ENCODE measurements at regions not wholly inside any gene's neighbourhood (a gene's known extent, or its start where the extent isn't known, plus 50 kb on each side); places are given as distances from the start of the nearest gene placed in this dataset.

- H3K4me3 ChIP-seq (ENCODE audit: low read depth, low read length, poor library complexity, severe bottlenecking): no peak overlapping the region
- peaks cover 6% of the 10 kb centered on the region for H3K27me3 ChIP-seq (replicated peaks; ENCODE audit: insufficient read depth, low read depth, low read length, poor library complexity)
- no peaks in the 10 kb centered on the region for H3K36me3 ChIP-seq (ENCODE audit: insufficient read depth, low read length, poor library complexity, severe bottlenecking)
- H3K27ac ChIP-seq (ENCODE audit: low read depth, low read length, poor library complexity, severe bottlenecking): no peak overlapping the region
- TF ChIP-seq CTCF (conservative IDR thresholded peaks at IDR 0.05; ENCODE audit: low read depth, low read length): no peak
- TF ChIP-seq EZH2 (IDR thresholded peaks at IDR 0.05; ENCODE audit: borderline replicate concordance, low read depth, low read length, poor library complexity, severe bottlenecking): no peak
- ChIA-PET POLR2A (ENCODE audit: low non-redundant PET) (no interaction called here), CTCF (no interaction called here)
- H3K4me1 ChIP-seq (ENCODE audit: insufficient read depth, low read length, poor library complexity, severe bottlenecking): no peaks in the 10 kb centered on the region
- DNase-seq (ENCODE audit: low spot score): no peak
- no peaks in the 10 kb centered on the region for H3K9me3 ChIP-seq (ENCODE audit: low read depth, low read length, poor library complexity, severe bottlenecking)
- intact Hi-C loops (cut with micrococcal nuclease; ENCODE audit: unreplicated experiment): no loop called here
- no TSS peak for BruUV-seq (replicated peaks)
Measured at GRCh38 chr16:26344976-26345375, 653.2 kb downstream of the HS3ST4 start.

GRCh38 chr16:26345966-26346365, 654.2 kb downstream of the HS3ST4 start:
- no peak for TF ChIP-seq EZH2 (IDR thresholded peaks at IDR 0.05; ENCODE audit: borderline replicate concordance, low read depth, low read length, poor library complexity, severe bottlenecking)
- Histone ChIP-seq H3K4me1 (ENCODE audit: insufficient read depth, low read length, poor library complexity, severe bottlenecking) (no peaks in the 10 kb centered on the region), H3K27ac (ENCODE audit: low read depth, low read length, poor library complexity, severe bottlenecking) (no peak overlapping the region), H3K9me3 (ENCODE audit: low read depth, low read length, poor library complexity, severe bottlenecking) (no peaks in the 10 kb centered on the region), H3K27me3 (replicated peaks; ENCODE audit: insufficient read depth, low read depth, low read length, poor library complexity) (peaks cover 6% of the 10 kb centered on the region), H3K4me3 (ENCODE audit: low read depth, low read length, poor library complexity, severe bottlenecking) (no peak overlapping the region), H3K36me3 (ENCODE audit: insufficient read depth, low read length, poor library complexity, severe bottlenecking) (no peaks in the 10 kb centered on the region)
- BruUV-seq (replicated peaks): no TSS peak
- CTCF ChIA-PET: interaction anchor here (0.7 kb wide), 1 partner anchor 285 kb away, joined by 5 read pairs; no protein-coding TSS in a partner anchor
- intact Hi-C loops (cut with micrococcal nuclease; ENCODE audit: unreplicated experiment): no loop called here
- POLR2A ChIA-PET (ENCODE audit: low non-redundant PET): no interaction called here
- no peak for DNase-seq (ENCODE audit: low spot score)

- CTCF ChIA-PET: no interaction called here
- Histone ChIP-seq H3K36me3 (ENCODE audit: insufficient read depth, low read length, poor library complexity, severe bottlenecking) (no peaks in the 10 kb centered on the region), H3K27me3 (replicated peaks; ENCODE audit: insufficient read depth, low read depth, low read length, poor library complexity) (peaks cover 6% of the 10 kb centered on the region), H3K27ac (ENCODE audit: low read depth, low read length, poor library complexity, severe bottlenecking) (no peak overlapping the region), H3K4me3 (ENCODE audit: low read depth, low read length, poor library complexity, severe bottlenecking) (no peak overlapping the region), H3K9me3 (ENCODE audit: low read depth, low read length, poor library complexity, severe bottlenecking) (no peaks in the 10 kb centered on the region), H3K4me1 (ENCODE audit: insufficient read depth, low read length, poor library complexity, severe bottlenecking) (no peaks in the 10 kb centered on the region)
- no peak for TF ChIP-seq EZH2 (IDR thresholded peaks at IDR 0.05; ENCODE audit: borderline replicate concordance, low read depth, low read length, poor library complexity, severe bottlenecking)
- TF ChIP-seq CTCF (conservative IDR thresholded peaks at IDR 0.05; ENCODE audit: low read depth, low read length): no peak
- POLR2A ChIA-PET (ENCODE audit: low non-redundant PET): no interaction called here
- intact Hi-C loops (cut with micrococcal nuclease; ENCODE audit: unreplicated experiment): no loop called here
- BruUV-seq (replicated peaks): no TSS peak
- DNase-seq (ENCODE audit: low spot score): no peak
Measured at GRCh38 chr16:26348095-26348494, 656.3 kb downstream of the HS3ST4 start.

GRCh38 chr16:26360867-26361266, 669.1 kb downstream of the HS3ST4 start:
- TF ChIP-seq EZH2 (IDR thresholded peaks at IDR 0.05; ENCODE audit: borderline replicate concordance, low read depth, low read length, poor library complexity, severe bottlenecking) (no peak), CTCF (conservative IDR thresholded peaks at IDR 0.05; ENCODE audit: low read depth, low read length) (no peak)
- no TSS peak for BruUV-seq (replicated peaks)
- POLR2A ChIA-PET (ENCODE audit: low non-redundant PET): no interaction called here
- intact Hi-C loops (cut with micrococcal nuclease; ENCODE audit: unreplicated experiment): no loop called here
- Histone ChIP-seq H3K4me3 (ENCODE audit: low read depth, low read length, poor library complexity, severe bottlenecking) (no peak overlapping the region), H3K36me3 (ENCODE audit: insufficient read depth, low read length, poor library complexity, severe bottlenecking) (no peaks in the 10 kb centered on the region), H3K4me1 (ENCODE audit: insufficient read depth, low read length, poor library complexity, severe bottlenecking) (no peaks in the 10 kb centered on the region), H3K9me3 (ENCODE audit: low read depth, low read length, poor library complexity, severe bottlenecking) (no peaks in the 10 kb centered on the region), H3K27me3 (replicated peaks; ENCODE audit: insufficient read depth, low read depth, low read length, poor library complexity) (peaks cover 4% of the 10 kb centered on the region), H3K27ac (ENCODE audit: low read depth, low read length, poor library complexity, severe bottlenecking) (no peak overlapping the region)
- DNase-seq (ENCODE audit: low spot score): no peak
- CTCF ChIA-PET: no interaction called here
